Endothelial cell of umbilical vein (primary cell): ENCODE measurements at regions not wholly inside any gene's neighbourhood (a gene's known extent, or its start where the extent isn't known, plus 50 kb on each side); places are given as distances from the start of the nearest gene placed in this dataset.
A peak's percentile ranks its signal among the peaks of the same experiment; 100 is the strongest.

Experiments used
- BruUV-seq: library from RNA; stranded (reverse); fragments of 400-500 nt; replicated peaks from 2 replicates; lab custom pipeline; 2021; lab: Mats Ljungman, UMichigan
- CTCF ChIA-PET: fragments of 300-600, 350-600 bp; sonication (Branson Sonifier 250); formaldehyde crosslinking; loops from one replicate; lab custom pipeline; 2021; ENCODE audit warnings: antibody characterized with exemption, inconsistent platforms; lab: Charles Lee
- POLR2A ChIA-PET: fragments of 300-600, 350-600 bp; sonication (Branson Sonifier 250); formaldehyde crosslinking; loops from one replicate; lab custom pipeline; 2021; ENCODE audit warnings: antibody characterized with exemption, inconsistent platforms; lab: Charles Lee
- DNase-seq: peaks from one replicate; pipeline ENCODE4 v3.0.0-alpha.2; 2011; ENCODE audit warnings: low read depth, low spot score
- FAIRE-seq: peaks from 2 replicates; lab custom pipeline; 2011; peaks lifted over from hg19 to GRCh38; lab: Jason Lieb, UNC
- H2AFZ ChIP-seq: 2 replicates; pipeline ENCODE4 v1.6.0; 2012; ENCODE audit warnings: low read depth, low read length, control low read depth, inconsistent platforms
- H3K27ac ChIP-seq: 2 replicates; pipeline ENCODE4 v1.5.1; 2011; ENCODE audit warnings: low read depth, mild to moderate bottlenecking, control low read depth, low read length, moderate library complexity; ENCODE audit not compliant: insufficient read depth
- H3K27me3 ChIP-seq, 2 experiments: 2 replicates each; pipeline versions ENCODE4 v1.6.0 to v1.6.1; 2011; ENCODE audit warnings: low read length in 2 of 2, mixed read lengths in 1 of 2; ENCODE audit not compliant: control insufficient read depth in 2 of 2, insufficient read depth in 2 of 2
- H3K36me3 ChIP-seq, 2 experiments: 2 replicates in 1 of 2; 3 replicates in 1 of 2; pipeline ENCODE4 v1.5.1; 2011; ENCODE audit warnings: low read length in 2 of 2, mild to moderate bottlenecking in 1 of 2, moderate library complexity in 1 of 2; ENCODE audit not compliant: control insufficient read depth in 2 of 2, insufficient read depth in 2 of 2; ENCODE audit errors: extremely low read depth in 1 of 2
- H3K4me1 ChIP-seq: 3 replicates; pipeline ENCODE4 v1.5.1; 2011; ENCODE audit warnings: mild to moderate bottlenecking, low read length; ENCODE audit not compliant: control insufficient read depth, insufficient read depth; ENCODE audit errors: extremely low read depth
- H3K4me2 ChIP-seq: 2 replicates; pipeline ENCODE4 v1.6.1; 2011; ENCODE audit warnings: low read length, control low read depth, mixed read lengths; ENCODE audit not compliant: insufficient read depth
- H3K4me3 ChIP-seq, 3 experiments: fragments of 200-600 bp in 1 of 3; sonication (generic), shearing (Covaris generic) in 1 of 3; replicated peaks in 1 of 3; 2 replicates each; pipeline ENCODE4 v1.5.1; 2011 to 2016; ENCODE audit warnings: control low read depth in 3 of 3, low read length in 3 of 3, mild to moderate bottlenecking in 2 of 3, inconsistent platforms in 1 of 3, low read depth in 1 of 3, moderate library complexity in 1 of 3; ENCODE audit not compliant: insufficient read depth in 1 of 3
- H3K79me2 ChIP-seq: 2 replicates; pipeline ENCODE4 v1.6.0; 2012; ENCODE audit warnings: low read length, inconsistent platforms; ENCODE audit not compliant: control insufficient read depth, insufficient read depth
- H3K9ac ChIP-seq: replicated peaks from 2 replicates; pipeline ENCODE3; 2011; ENCODE audit warnings: low read length, control low read depth; ENCODE audit not compliant: insufficient read depth; ENCODE audit errors: extremely low read depth
- H3K9me1 ChIP-seq: replicated peaks from 3 replicates; pipeline ENCODE4 v1.6.0; 2011; ENCODE audit warnings: mild to moderate bottlenecking, low read length; ENCODE audit not compliant: control insufficient read depth, insufficient read depth; ENCODE audit errors: extremely low read depth
- H3K9me3 ChIP-seq: replicated peaks from 2 replicates; pipeline ENCODE4 v1.5.1; 2012; ENCODE audit warnings: low read length, inconsistent platforms; ENCODE audit not compliant: control insufficient read depth, insufficient read depth
- H4K20me1 ChIP-seq: replicated peaks from 2 replicates; pipeline ENCODE3; 2011; ENCODE audit warnings: mild to moderate bottlenecking, low read length; ENCODE audit not compliant: control insufficient read depth, insufficient read depth; ENCODE audit errors: extremely low read depth
- CTCF ChIP-seq, 2 donors: IDR thresholded peaks; 1 replicate in 1 of 2; 2 replicates in 1 of 2; pipeline ENCODE4 v1.5.1; 2011; ENCODE audit warnings: low read length in 2 of 2, mild to moderate bottlenecking in 2 of 2, moderate library complexity in 2 of 2, control low read depth in 1 of 2, inconsistent platforms in 1 of 2, low read depth in 1 of 2; ENCODE audit not compliant: insufficient read depth in 1 of 2; ENCODE audit errors: extremely low read depth in 1 of 2
- EZH2 ChIP-seq: IDR thresholded peaks from 2 replicates; pipeline ENCODE4 v1.6.1; 2012; ENCODE audit warnings: borderline replicate concordance, low read depth, mild to moderate bottlenecking, moderate library complexity, low read length, inconsistent platforms; ENCODE audit not compliant: severe bottlenecking
- FOS ChIP-seq: IDR thresholded peaks from 2 replicates; pipeline ENCODE4 v1.6.1; 2011; ENCODE audit warnings: mild to moderate bottlenecking, low read length, moderate library complexity, borderline replicate concordance; ENCODE audit not compliant: insufficient read depth
- GATA2 ChIP-seq: IDR thresholded peaks from 2 replicates; pipeline ENCODE4 v1.7.0; 2011; ENCODE audit warnings: low read depth, mild to moderate bottlenecking, moderate library complexity, mixed read lengths, low read length; ENCODE audit not compliant: insufficient read length, insufficient read depth
- JUN ChIP-seq: IDR thresholded peaks from 2 replicates; pipeline ENCODE4 v1.6.1; 2011; ENCODE audit warnings: borderline replicate concordance, low read depth; ENCODE audit not compliant: insufficient read length, insufficient read depth
- MYC ChIP-seq: IDR thresholded peaks from one replicate; pipeline ENCODE4 v1.6.1; 2011; ENCODE audit warnings: mild to moderate bottlenecking, low read depth, low read length
- POLR2A ChIP-seq: IDR thresholded peaks from 2 replicates; pipeline ENCODE4 v1.6.1; 2012; ENCODE audit warnings: low read depth, mild to moderate bottlenecking, control low read depth, low read length
- POLR2AphosphoS5 ChIP-seq: IDR thresholded peaks from 2 replicates; pipeline ENCODE4 v1.6.1; 2012; ENCODE audit warnings: low read depth, mild to moderate bottlenecking, control low read depth, low read length, moderate library complexity; ENCODE audit not compliant: insufficient read depth
- dilution Hi-C: fragments of 300-500 bp; cut with MboI; formaldehyde crosslinking; loops from one replicate; pipeline ENCODE4 v1.15.0; 2019; ENCODE audit warnings: low sequenced_read_pairs; ENCODE audit not compliant: extremely low pct_ligation_motif_present
- intact Hi-C: fragments of 100-400 bp; cut with micrococcal nuclease; formaldehyde crosslinking; loops from one replicate; pipeline ENCODE4 v1.10.0; 2022
- TF ChIP-seq, protein P1 (sequence below): IDR thresholded peaks from 2 replicates; pipeline ENCODE4 v1.6.1; 2011; ENCODE audit not compliant: insufficient read depth, insufficient read length

GRCh38 chr3:104286645-104287044 is 1080.1 kb upstream of the ALCAM start:
- FAIRE-seq (no peak), DNase-seq (no peak)
- intact Hi-C loops, result no loop called here
- H3K4me1 ChIP-seq, result no peaks in the 10 kb centered on the region
- H3K4me3 ChIP-seq, result no peak overlapping the region
- POLR2A ChIA-PET, result no interaction called here
- no peak overlapping the region for H3K27ac ChIP-seq
- H3K9ac ChIP-seq, result no peak overlapping the region
- H3K79me2 ChIP-seq, result no peaks in the 10 kb centered on the region
- H3K36me3 ChIP-seq, result no peaks in the 10 kb centered on the region
- no peaks in the 10 kb centered on the region for H3K27me3 ChIP-seq
- dilution Hi-C loops, result no loop called here
- H4K20me1 ChIP-seq, result no peaks in the 10 kb centered on the region
- H2AFZ ChIP-seq, result no peak overlapping the region
- TF ChIP-seq POLR2AphosphoS5 (no peak), EZH2 (no peak)
- TF ChIP-seq, protein P1, sequence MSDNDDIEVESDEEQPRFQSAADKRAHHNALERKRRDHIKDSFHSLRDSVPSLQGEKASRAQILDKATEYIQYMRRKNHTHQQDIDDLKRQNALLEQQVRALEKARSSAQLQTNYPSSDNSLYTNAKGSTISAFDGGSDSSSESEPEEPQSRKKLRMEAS, result no peak
- H3K9me1 ChIP-seq, result no peaks in the 10 kb centered on the region
- H3K4me2 ChIP-seq, result no peak overlapping the region
- CTCF ChIA-PET, result interaction anchor here (1.3 kb wide), 1 partner anchor 14 kb away, joined by 3 read pairs; no protein-coding TSS in a partner anchor
- no TSS peak for BruUV-seq
- H3K9me3 ChIP-seq, result no peaks in the 10 kb centered on the region

- ChIA-PET CTCF (interaction anchor here (1.0 to 2.9 kb wide), 3 partner anchors 11 to 189 kb away, joined by 3 to 15 read pairs (median 3); no protein-coding TSS in a partner anchor), POLR2A (no interaction called here)
- intact Hi-C loops, result no loop called here
- dilution Hi-C loops, result no loop called here
- H3K9me1 ChIP-seq, result no peaks in the 10 kb centered on the region
- H3K27me3 ChIP-seq, result no peaks in the 10 kb centered on the region
- BruUV-seq, result no TSS peak
- no peaks in the 10 kb centered on the region for H3K9me3 ChIP-seq
- H3K4me3 ChIP-seq, result no peak overlapping the region
- no peak for FAIRE-seq
- H4K20me1 ChIP-seq, result no peaks in the 10 kb centered on the region
- no peak overlapping the region for H2AFZ ChIP-seq
- no peak overlapping the region for H3K27ac ChIP-seq
- no peaks in the 10 kb centered on the region for H3K36me3 ChIP-seq
- no peak overlapping the region for H3K4me2 ChIP-seq
- no peak overlapping the region for H3K9ac ChIP-seq
- H3K4me1 ChIP-seq, result no peaks in the 10 kb centered on the region
- TF ChIP-seq POLR2AphosphoS5, result no peak
- TF ChIP-seq POLR2A, result no peak
- no peak for TF ChIP-seq CTCF (IDR thresholded peaks at IDR 0.05; ENCODE audit: extremely low read depth in 1 of 2, insufficient read depth in 1 of 2, low read depth in 1 of 2, low read length in 2 of 2)
- TF ChIP-seq MYC, result no peak
- no peak for TF ChIP-seq JUN
- no peak for TF ChIP-seq FOS
- no peak for TF ChIP-seq EZH2
- no peak for TF ChIP-seq GATA2
- TF ChIP-seq, protein P1, result no peak
- DNase-seq, result peak; percentile 18
- no peaks in the 10 kb centered on the region for H3K79me2 ChIP-seq
These were observed 1075.3 kb upstream of the ALCAM start for GRCh38 chr3:104291437-104291851.
